GM12874 (cell line): ENCODE measurements at regions not wholly inside any gene's neighbourhood (a gene's known extent, or its start where the extent isn't known, plus 50 kb on each side); places are given as distances from the start of the nearest gene placed in this dataset.

ENCODE experiments used
- TF ChIP-seq, protein P1 (sequence below): IDR thresholded peaks from 2 replicates; pipeline ENCODE4 v1.5.1; 2011; ENCODE audit warnings: low read depth, mild to moderate bottlenecking, control low read depth, low read length, moderate library complexity; ENCODE audit not compliant: insufficient read depth

DNA sequence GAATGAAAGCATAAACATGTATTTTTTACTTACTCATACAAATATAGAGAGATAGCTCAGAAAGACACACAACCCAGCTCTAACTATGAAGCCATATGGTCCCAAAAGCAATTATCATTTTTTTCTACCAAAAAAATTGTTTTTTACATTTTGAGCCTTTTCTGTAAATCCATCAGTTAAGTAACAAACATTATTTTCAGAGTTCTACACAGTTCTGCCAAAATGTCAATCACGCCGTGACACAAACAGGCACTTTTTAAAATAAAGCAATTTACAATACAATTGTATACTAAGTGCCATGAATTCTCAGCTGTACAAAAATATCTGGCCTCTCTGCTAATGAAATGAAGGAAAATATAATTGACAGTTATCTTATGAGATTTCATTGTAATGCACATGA, 201.4 kb upstream of the ID4 start:
- TF ChIP-seq, protein P1, sequence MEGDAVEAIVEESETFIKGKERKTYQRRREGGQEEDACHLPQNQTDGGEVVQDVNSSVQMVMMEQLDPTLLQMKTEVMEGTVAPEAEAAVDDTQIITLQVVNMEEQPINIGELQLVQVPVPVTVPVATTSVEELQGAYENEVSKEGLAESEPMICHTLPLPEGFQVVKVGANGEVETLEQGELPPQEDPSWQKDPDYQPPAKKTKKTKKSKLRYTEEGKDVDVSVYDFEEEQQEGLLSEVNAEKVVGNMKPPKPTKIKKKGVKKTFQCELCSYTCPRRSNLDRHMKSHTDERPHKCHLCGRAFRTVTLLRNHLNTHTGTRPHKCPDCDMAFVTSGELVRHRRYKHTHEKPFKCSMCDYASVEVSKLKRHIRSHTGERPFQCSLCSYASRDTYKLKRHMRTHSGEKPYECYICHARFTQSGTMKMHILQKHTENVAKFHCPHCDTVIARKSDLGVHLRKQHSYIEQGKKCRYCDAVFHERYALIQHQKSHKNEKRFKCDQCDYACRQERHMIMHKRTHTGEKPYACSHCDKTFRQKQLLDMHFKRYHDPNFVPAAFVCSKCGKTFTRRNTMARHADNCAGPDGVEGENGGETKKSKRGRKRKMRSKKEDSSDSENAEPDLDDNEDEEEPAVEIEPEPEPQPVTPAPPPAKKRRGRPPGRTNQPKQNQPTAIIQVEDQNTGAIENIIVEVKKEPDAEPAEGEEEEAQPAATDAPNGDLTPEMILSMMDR: no peak

DNA sequence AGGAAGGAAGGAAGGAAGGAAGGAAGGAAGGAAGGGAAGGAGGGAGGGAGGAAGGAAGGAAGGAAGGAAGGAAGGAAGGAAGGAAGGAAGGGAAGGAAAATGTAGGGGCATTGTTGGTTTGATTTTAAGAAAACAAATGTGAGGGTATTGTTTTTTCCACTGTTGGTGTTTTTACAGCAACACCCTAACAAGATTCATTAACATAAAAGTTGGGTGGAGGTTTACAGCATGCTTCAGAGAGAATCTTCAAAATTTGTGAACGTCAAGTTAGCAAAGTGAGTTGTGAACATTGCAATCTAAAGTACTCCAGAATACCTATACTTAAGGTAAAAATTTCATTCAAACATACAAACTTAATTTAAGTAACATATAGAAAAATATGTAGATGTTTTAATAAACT, 200.2 kb upstream of the ID4 start:
- TF ChIP-seq, protein P1: no peak

DNA sequence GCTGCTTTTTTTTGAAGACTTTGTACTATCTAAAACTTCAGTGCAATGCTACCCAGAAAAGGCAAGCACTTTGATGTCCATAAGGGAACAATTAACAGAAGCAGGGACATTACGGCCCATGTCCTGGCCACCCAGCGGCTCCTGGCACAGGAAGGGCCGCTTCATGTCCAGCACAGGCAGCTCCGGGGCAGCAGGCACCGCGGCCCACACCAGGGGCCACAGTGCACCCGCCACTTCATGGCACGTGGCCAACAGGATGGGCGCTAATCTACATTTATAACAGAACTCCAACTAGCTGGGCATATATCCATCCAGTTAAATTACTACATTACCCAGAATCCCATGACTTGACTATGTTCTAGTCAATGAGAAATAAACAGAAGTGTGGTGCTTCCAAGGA, 198.2 kb upstream of the ID4 start:
- TF ChIP-seq, protein P1: no peak

DNA sequence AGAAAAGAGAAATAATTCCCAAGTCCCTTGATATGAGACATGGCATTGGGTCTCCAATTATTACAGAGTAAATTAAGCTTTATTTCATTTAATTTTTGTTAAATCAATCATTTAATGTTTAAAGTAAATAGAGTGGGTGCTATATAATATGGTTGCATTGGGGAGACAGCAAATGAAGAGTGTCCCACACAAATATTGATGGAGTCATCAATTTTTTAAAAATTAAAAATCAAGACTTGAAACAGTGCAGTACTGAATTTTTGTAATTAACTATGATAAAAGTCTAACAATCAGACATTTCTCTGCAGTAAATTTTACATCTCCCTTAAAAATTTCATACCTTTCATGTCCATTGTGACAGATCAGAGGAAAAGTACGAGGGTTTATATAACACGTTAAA, 193.9 kb upstream of the ID4 start:
- TF ChIP-seq, protein P1: no peak

DNA sequence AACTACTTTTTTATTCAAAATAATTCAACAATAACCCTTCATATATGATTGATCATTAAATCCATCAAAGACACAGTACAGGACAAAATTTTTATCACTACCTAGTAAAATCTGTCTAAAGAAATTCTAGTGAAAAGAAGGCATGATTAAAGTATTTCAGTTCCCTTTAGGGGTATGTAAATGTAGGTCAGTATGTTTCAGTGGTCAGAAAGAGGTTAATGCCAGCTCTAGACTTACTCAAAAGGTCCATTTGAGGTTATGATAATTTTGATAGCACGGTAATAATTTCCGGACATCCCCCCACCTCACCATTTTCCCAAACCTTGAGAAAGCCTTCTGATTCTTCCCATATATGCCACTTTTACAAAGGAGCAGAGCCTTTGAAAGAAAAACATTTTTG, 193.5 kb upstream of the ID4 start:
- TF ChIP-seq, protein P1: no peak

DNA sequence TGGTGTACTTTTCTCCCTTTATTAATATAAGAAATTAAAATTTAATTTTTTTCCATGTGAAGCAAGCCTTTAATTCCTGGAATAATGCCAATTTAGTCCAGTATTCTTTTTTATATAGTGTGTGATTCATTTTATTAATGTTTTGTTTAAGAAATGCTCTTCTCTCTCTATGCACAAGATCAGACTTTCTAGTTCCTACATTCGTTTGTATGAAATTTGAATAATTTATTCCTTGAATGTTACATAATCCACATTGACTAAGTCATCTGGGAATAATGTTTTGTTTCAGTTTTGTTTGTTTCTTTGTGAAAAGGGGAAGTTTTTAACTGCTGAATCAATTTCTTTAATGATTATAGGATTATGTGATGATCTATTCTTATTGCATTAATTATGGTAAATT, 181.4 kb upstream of the ID4 start:
- TF ChIP-seq, protein P1: no peak

DNA sequence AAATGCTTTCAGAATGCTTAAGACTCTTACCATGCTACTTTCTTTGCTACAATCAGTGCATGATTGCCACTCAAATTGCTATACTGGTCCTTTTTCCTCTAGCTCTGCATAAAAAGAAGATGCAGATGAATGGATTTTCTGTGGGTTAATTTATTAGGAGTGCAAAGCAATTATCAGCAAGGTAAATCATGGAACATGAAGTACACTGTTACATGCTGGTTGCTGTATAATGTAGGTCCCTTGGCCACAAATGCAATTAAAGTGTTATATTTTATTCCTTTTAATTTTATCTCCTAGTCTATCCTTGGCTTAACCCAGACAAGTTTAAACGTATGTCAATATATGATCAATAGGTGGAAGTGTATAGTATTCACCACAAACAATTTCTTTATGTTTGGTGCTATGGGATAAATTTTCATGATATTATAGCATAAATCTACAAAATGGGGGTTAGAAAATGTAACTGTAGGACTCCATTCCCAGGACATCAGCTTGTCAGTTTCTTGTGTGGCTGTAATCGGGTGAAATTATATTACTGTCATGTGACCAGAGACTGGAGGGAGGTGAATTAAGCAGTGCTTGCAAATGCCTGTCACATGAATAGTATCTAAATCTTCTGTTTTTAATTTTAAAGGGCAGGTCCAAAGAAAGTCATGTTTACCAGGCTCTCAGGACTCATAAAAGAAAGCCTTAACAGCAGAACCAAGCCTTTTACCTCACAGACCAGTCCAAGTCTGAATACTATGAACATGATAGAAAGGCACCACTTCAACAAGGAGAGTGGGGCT, 176.9 kb upstream of the ID4 start:
- TF ChIP-seq, protein P1: no peak
